ENCODE measurements at regions not wholly inside any gene's neighbourhood (a gene's known extent, or its start where the extent isn't known, plus 50 kb on each side); places are given as distances from the start of the nearest gene placed in this dataset.
"Not testable (repeated sequence)": the region's sequence is repeated elsewhere in the genome, so short reads cannot be mapped to it uniquely, and the experiment has no call there.

- no peak for DNase-seq (ENCODE audit: low read depth in 3 of 3)
These were observed 532.7 kb upstream of the OLFM3 start for GRCh38 chr1:102529446-102529845.

GRCh38 chr1:102500758-102501157, 504.0 kb upstream of the OLFM3 start:
- DNase-seq (ENCODE audit: low read depth in 3 of 3) = no peak

- DNase-seq (ENCODE audit: low read depth in 3 of 3) = no peak
These were observed 502.2 kb upstream of the OLFM3 start for GRCh38 chr1:102498929-102499328.

DNA sequence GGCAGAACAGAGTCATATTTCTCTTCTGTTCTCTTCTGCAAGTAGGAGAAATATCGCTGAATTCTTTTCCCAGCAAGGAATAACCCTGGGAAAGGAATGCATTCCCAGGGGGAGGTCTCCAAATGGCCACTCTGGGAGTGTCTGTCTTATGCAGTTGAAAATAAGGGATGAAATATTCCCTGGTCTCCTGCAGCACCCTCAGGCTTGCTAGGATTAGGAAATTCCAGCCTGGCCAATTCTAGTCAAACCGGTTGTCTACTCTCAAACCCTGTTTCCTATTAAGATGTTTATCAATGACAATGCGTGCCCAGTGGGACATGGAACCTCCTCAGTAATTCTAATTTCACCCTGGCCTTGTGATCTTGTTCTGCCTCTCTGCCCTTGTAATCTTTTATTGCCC, 501.1 kb upstream of the OLFM3 start:
- not testable (repeated sequence) for DNase-seq (ENCODE audit: low read depth in 3 of 3)

- DNase-seq (ENCODE audit: low read depth in 3 of 3) = no peak
These were observed 475.8 kb upstream of the OLFM3 start for GRCh38 chr1:102472520-102472919.

GRCh38 chr1:102470767-102471166, 474.0 kb upstream of the OLFM3 start:
- DNase-seq (ENCODE audit: low read depth in 3 of 3) = no peak

- no peak for DNase-seq (ENCODE audit: low read depth in 3 of 3)
These were observed 469.8 kb upstream of the OLFM3 start for GRCh38 chr1:102466487-102466886.

DNA sequence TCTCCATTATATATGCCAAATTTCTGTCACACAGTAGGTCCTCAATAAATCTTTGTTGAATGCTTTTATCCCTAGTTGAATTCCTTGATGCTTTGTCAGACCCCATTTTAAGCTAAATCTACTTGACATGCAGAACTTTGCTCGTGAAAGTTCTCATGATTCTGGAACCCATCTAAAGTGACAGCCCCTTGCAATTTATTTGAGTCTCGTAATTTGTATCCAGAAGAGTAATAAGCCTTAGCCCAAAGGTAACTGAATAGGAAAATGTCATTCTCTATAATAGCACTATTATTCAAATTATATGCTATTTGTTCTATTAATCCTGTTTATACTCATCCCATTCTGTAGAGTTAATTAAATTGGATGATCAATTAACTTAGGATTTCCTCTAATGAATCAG, 466.6 kb upstream of the OLFM3 start:
- DNase-seq (ENCODE audit: low read depth in 3 of 3) = no peak

DNA sequence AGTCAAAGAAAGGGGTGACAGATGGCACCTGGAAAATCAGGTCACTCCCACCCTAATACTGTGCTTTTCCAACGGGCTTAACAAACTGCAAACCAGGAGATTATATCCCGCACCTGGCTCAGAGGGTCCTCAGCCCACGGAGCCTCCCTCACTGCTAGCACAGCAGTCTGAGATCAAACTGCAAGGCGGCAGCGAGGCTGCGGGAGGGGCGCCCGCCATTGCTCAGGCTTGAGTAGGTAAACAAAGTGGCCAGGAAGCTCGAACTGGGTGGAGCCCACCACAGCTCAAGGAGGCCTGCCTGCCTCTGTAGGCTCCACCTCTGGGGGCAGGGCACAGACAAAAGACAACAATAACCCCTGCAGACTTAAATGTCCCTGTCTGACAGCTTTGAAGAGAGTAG, 445.6 kb upstream of the OLFM3 start:
- DNase-seq (ENCODE audit: low read depth in 3 of 3) = not testable (repeated sequence)

DNA sequence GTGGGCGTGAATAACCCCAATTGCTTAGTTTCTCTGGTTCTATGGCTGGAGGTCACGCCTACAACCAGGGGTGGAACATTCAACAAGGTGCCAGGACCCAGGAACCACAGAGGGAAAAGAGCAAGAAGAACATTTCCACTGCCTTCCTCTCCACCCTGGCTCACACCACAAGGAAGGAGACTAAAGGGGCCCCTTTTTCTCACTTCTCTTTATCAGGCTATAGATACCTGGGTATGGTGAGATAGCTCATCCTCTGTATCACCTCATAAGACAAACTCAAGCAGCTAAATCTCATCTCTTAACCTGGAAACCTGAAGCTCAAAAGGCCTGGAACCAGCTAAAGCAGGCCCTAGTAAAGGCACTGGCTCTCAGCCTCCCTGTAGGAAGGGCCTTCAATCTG, 438.8 kb upstream of the OLFM3 start:
- DNase-seq (ENCODE audit: low read depth in 3 of 3) = no peak

GRCh38 chr1:102434421-102434820, 437.7 kb upstream of the OLFM3 start:
- no peak for DNase-seq (ENCODE audit: low read depth in 3 of 3)

- no peak for DNase-seq (ENCODE audit: low read depth in 3 of 3)
These were observed 434.5 kb upstream of the OLFM3 start for GRCh38 chr1:102431253-102431652.

DNA sequence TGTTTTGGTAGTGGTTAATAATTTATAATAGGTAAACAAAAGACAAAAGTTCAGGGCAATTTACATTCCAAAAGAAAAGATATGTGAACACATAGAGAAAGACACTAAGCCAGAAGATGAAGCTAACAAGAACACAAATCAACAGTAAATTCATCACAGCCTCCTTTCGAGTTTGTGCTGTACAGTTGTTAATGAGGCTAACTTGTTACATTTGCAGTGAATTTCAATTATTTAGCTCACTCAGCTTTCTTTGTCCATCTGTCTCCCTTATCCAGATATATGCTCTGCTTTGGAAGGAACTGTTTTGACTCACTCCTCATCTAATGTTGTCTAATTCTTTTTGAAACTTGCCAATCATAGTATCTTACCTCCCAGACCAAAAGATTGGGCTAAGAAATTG, 423.3 kb upstream of the OLFM3 start:
- no peak for DNase-seq (ENCODE audit: low read depth in 3 of 3)

Data from stimulated activated CD4-positive, alpha-beta T cell treated with anti-CD3 and anti-CD28 coated beads, TNF-alpha, amount 100 ng/mL, for 24 hours (primary cell).